Gastroesophageal sphincter (tissue), 4 donors: ENCODE measurements at regions not wholly inside any gene's neighbourhood (a gene's known extent, or its start where the extent isn't known, plus 50 kb on each side); places are given as distances from the start of the nearest gene placed in this dataset.

ENCODE experiments used
- ATAC-seq: fragments of 150-250 bp; one replicate; pipeline ENCODE4 v1.9.1; 2016; ENCODE audit warnings: mild to moderate bottlenecking, moderate library complexity
- H3K27ac ChIP-seq, 4 donors: fragments of 200-600 bp; sonication (generic) in 3 of 4; 1 replicate in 3 of 4; 2 replicates in 1 of 4; pipeline ENCODE4 v1.5.1; 2016 to 2019
- H3K27me3 ChIP-seq: fragments of 200-600 bp; sonication (generic); one replicate; pipeline ENCODE4 v1.5.1; 2019
- H3K36me3 ChIP-seq, 2 donors: fragments of 200-600 bp; sonication (generic); one replicate each; pipeline ENCODE4 v1.5.1; 2019; ENCODE audit warnings: control low read depth in 1 of 2
- H3K4me1 ChIP-seq, 3 donors: fragments of 200-600 bp; sonication (generic); 1 replicate in 2 of 3; 2 replicates in 1 of 3; pipeline ENCODE4 v1.5.1; 2016 to 2019; ENCODE audit warnings: control low read depth in 2 of 3
- H3K4me3 ChIP-seq, 2 donors: fragments of 200-600 bp; sonication (generic); one replicate each; pipeline ENCODE4 v1.5.1; 2019; ENCODE audit warnings: mild to moderate bottlenecking in 1 of 2, moderate library complexity in 1 of 2
- H3K9me3 ChIP-seq, 3 donors: fragments of 200-600 bp; sonication (generic); one replicate each; pipeline ENCODE4 v1.5.1; 2017 to 2019; ENCODE audit warnings: control low read depth in 2 of 3
- EP300 ChIP-seq: sonication (generic); formaldehyde crosslinking; IDR thresholded peaks from one replicate; pipeline ENCODE4 v1.6.1; 2017; ENCODE audit warnings: antibody characterized with exemption, mild to moderate bottlenecking
- POLR2A ChIP-seq, 2 donors: fragments of 450-650 bp; IDR thresholded peaks; one replicate each; pipeline ENCODE4 v1.6.1; 2017; ENCODE audit warnings: antibody characterized with exemption in 2 of 2, mild to moderate bottlenecking in 2 of 2, moderate library complexity in 1 of 2
- POLR2AphosphoS5 ChIP-seq: sonication (generic); formaldehyde crosslinking; IDR thresholded peaks from one replicate; pipeline ENCODE4 v1.6.1; 2017; ENCODE audit warnings: antibody characterized with exemption
- WGBS, 2 donors: methylation state at CpG; one replicate each; pipeline ENCODE4 v1.1.5; 2018; ENCODE audit warnings: low coverage in 1 of 2; 5-methylcytosine and 5-hydroxymethylcytosine counted together
- TF ChIP-seq, protein P1 (sequence below), 4 experiments: fragments of 200-600 bp in 2 of 4; fragments of 450-650 bp in 2 of 4; sonication (generic) in 1 of 4; IDR thresholded peaks; one replicate each; pipeline ENCODE4 v1.5.1; 2017 to 2019; ENCODE audit warnings: antibody characterized with exemption in 4 of 4, mild to moderate bottlenecking in 2 of 4, moderate library complexity in 2 of 4

DNA sequence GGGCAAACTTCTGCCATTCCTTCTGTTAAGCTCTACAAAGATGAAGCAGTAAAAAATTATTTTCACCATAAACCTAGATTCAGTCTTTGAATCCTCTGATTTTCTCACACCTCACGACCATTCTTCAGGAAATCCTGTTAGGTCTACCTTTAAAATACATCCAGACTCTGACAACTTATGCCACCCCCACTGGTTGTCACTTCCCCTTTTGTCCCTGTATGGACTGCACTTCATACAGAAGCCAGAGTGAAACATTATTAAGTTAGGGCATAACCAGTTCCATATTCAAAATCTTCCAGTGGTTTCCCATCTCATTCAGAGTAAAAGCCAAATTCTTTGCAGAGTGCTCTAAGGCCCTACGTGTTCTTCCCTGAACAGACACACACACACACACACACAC lies 499.8 kb downstream of the RASEF start:
- no peak for ATAC-seq
- Histone ChIP-seq H3K4me3 (no peak overlapping the region), H3K9me3 (no peaks in the 10 kb centered on the region), H3K27ac (no peak overlapping the region), H3K27me3 (no peaks in the 10 kb centered on the region), H3K4me1 (peaks cover 0 to 6% (median 0%) of the 10 kb centered on the region in 3 donors), H3K36me3 (no peaks in the 10 kb centered on the region)
- TF ChIP-seq, protein P1, sequence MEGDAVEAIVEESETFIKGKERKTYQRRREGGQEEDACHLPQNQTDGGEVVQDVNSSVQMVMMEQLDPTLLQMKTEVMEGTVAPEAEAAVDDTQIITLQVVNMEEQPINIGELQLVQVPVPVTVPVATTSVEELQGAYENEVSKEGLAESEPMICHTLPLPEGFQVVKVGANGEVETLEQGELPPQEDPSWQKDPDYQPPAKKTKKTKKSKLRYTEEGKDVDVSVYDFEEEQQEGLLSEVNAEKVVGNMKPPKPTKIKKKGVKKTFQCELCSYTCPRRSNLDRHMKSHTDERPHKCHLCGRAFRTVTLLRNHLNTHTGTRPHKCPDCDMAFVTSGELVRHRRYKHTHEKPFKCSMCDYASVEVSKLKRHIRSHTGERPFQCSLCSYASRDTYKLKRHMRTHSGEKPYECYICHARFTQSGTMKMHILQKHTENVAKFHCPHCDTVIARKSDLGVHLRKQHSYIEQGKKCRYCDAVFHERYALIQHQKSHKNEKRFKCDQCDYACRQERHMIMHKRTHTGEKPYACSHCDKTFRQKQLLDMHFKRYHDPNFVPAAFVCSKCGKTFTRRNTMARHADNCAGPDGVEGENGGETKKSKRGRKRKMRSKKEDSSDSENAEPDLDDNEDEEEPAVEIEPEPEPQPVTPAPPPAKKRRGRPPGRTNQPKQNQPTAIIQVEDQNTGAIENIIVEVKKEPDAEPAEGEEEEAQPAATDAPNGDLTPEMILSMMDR (IDR thresholded peaks at IDR 0.05): no peak
- TF ChIP-seq POLR2AphosphoS5 (no peak), EP300 (no peak), POLR2A (IDR thresholded peaks at IDR 0.05) (no peak)
- WGBS, 2 donors: 74 to 94% methylated on average over 2 of the region's 2 CpGs

DNA sequence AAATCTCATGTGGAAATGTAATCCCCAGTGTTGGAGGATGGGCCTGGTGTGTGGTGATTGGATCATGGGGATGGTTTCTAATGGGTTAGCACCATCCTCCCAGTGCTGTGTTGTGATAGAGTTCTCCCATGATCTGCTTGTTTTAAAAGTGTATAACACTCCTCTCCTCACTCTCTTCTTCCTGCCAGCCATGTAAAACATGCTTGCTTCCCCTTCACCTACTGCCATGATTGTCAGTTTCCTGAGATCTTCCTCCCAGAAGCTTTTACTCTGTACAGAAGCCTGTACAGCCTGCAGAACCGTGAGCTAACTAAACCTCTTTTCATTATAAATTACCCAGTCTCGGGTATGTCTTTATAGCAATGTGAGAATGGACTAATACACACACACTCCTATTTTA lies 499.1 kb downstream of the RASEF start:
- Histone ChIP-seq H3K4me3 (no peak overlapping the region), H3K36me3 (no peaks in the 10 kb centered on the region), H3K9me3 (no peaks in the 10 kb centered on the region), H3K27me3 (no peaks in the 10 kb centered on the region), H3K27ac (no peak overlapping the region), H3K4me1 (peaks cover 0 to 6% (median 0%) of the 10 kb centered on the region in 3 donors)
- WGBS, 2 donors: 82 to 98% methylated on average over 2 of the region's 2 CpGs
- TF ChIP-seq EP300 (no peak), POLR2A (IDR thresholded peaks at IDR 0.05) (no peak), POLR2AphosphoS5 (no peak)
- TF ChIP-seq, protein P1 (IDR thresholded peaks at IDR 0.05): no peak
- ATAC-seq: no peak

DNA sequence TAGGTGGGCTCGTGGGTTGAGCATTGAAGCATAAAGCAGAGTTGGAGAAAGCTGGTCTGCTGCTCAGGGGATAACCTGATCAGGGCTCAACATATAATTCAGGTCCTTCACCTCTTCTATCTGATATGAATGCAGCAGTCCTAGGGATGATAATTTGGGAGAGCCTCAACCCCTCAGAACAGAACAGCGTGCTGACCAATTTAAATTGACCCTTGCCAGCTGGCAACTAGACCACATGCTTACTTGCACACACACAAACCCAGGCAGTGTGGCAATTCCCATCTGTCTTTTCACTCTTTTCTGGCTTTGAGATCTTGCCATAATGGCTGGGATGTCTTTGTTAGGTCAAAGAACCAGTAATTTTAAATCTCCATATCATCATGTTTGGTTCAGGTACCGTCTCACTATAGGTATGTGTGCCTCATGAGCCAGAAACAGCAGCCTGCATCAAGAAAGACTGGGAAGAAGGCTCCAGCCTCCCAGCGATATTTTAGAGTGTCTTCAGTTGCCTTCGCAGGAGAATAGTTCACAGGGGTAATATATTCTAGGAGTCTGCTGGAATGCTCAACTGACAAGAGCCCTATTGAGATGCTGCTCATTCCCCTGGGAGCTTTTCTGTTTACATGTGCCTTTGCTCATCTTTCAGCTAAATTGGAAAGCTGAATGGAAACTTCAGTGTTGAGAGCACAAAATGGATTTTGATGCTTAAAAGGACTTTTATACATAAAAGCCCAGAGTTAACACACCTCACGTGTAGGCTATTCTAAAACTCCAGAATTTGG lies 497.6 kb downstream of the RASEF start:
- no peak for TF ChIP-seq EP300
- no peak for TF ChIP-seq POLR2A (IDR thresholded peaks at IDR 0.05)
- TF ChIP-seq, protein P1 (IDR thresholded peaks at IDR 0.05): no peak
- no peak overlapping the region for H3K4me3 ChIP-seq
- WGBS, 2 donors: 29 to 69% methylated on average over 5 to 6 of the region's 6 CpGs
- H3K4me1 ChIP-seq: peaks cover 0 to 6% (median 0%) of the 10 kb centered on the region in 3 donors
- H3K9me3 ChIP-seq: no peaks in the 10 kb centered on the region
- no peaks in the 10 kb centered on the region for H3K27me3 ChIP-seq
- no peaks in the 10 kb centered on the region for H3K36me3 ChIP-seq
- H3K27ac ChIP-seq: no peak overlapping the region
- no peak for ATAC-seq

DNA sequence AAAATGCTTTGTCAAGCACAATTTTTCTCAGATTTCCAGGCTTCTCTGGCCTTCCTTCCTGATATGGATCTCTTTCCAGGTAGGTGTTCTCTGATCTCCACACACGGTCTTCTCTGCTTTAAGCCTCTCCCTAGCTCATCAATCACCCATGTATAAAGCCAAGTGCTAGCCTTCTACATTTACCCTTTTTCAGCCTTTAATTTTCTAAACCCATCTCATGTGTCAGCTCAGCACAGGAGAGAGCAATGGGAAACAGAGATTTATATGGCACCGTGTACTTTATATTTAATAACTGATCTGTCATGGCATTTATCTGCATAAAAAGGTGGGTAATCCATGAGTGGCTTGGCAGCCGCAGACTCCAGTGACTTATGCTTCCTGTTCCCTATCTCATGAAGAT lies 495.0 kb downstream of the RASEF start:
- Histone ChIP-seq H3K4me1 (peaks cover 0 to 6% (median 0%) of the 10 kb centered on the region in 3 donors), H3K4me3 (no peak overlapping the region), H3K9me3 (no peaks in the 10 kb centered on the region), H3K27ac (no peak overlapping the region), H3K27me3 (no peaks in the 10 kb centered on the region), H3K36me3 (no peaks in the 10 kb centered on the region)
- no peak for ATAC-seq
- WGBS, 2 donors: 71 to 82% methylated on average over 2 to 3 of the region's 3 CpGs
- no peak for TF ChIP-seq EP300

DNA sequence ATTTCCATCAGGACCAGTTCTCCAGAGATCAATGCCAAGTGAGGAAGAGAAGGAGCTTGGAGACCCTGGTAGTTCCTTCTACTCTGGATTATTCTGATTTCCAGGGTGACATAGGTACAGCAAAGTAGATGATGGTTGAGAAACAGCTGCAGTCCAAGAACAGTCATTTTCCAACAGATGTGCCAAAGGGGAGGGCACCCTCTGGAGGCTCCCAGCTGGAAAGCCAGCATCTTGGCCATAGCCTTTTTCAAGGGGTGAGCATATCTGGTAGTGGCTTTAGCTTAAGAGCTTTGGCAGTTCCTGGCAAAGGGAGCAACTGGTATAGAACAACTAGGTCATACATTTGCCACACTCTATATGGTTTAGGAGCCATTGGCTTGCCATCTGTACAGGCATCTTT lies 492.7 kb downstream of the RASEF start:
- no peak overlapping the region for H3K27ac ChIP-seq
- H3K4me1 ChIP-seq: peaks cover 0 to 6% (median 0%) of the 10 kb centered on the region in 3 donors
- TF ChIP-seq POLR2A (IDR thresholded peaks at IDR 0.05) (no peak), POLR2AphosphoS5 (no peak), EP300 (no peak)
- TF ChIP-seq, protein P1 (IDR thresholded peaks at IDR 0.05): no peak
- H3K4me3 ChIP-seq: no peak overlapping the region
- H3K36me3 ChIP-seq: no peaks in the 10 kb centered on the region
- peaks cover 0 to 15% (median 0%) of the 10 kb centered on the region in 3 donors for H3K9me3 ChIP-seq
- no peaks in the 10 kb centered on the region for H3K27me3 ChIP-seq
- no peak for ATAC-seq
